NOMO-1 treated with DMSO at 0.1 percent for 48 hours (cell line): ENCODE measurements at regions not wholly inside any gene's neighbourhood (a gene's known extent, or its start where the extent isn't known, plus 50 kb on each side); places are given as distances from the start of the nearest gene placed in this dataset.

Experiments used
- DNase-seq: peaks from one replicate; lab custom pipeline; 2025; ENCODE audit not compliant: unreplicated experiment; lab: John Stamatoyannopoulos, UW

- DNase-seq = no peak
Observed at GRCh38 chr5:81914696-81915095, 57.1 kb upstream of the ATG10 start.

- no peak for DNase-seq
Observed at GRCh38 chr5:81912933-81913332, 58.9 kb upstream of the ATG10 start.

GRCh38 chr5:81909677-81910076 is 62.1 kb upstream of the ATG10 start:
- peak; percentile 73 for DNase-seq

GRCh38 chr5:81908771-81909170 is 63.1 kb upstream of the ATG10 start:
- DNase-seq = peak; percentile 48

- DNase-seq = no peak
Observed at GRCh38 chr5:81908044-81908443, 63.8 kb upstream of the ATG10 start.

- DNase-seq = no peak
Observed at GRCh38 chr5:81907012-81907635, 64.7 kb upstream of the ATG10 start.

GRCh38 chr5:81906086-81906485 is 65.7 kb upstream of the ATG10 start:
- DNase-seq = no peak

- DNase-seq = no peak
Observed at GRCh38 chr5:81904861-81905260, 67.0 kb upstream of the ATG10 start.

- DNase-seq = no peak
Observed at GRCh38 chr5:81904166-81904565, 67.7 kb upstream of the ATG10 start.

- no peak for DNase-seq
Observed at GRCh38 chr5:81901586-81901985, 70.2 kb upstream of the ATG10 start.

GRCh38 chr5:81899123-81899522 is 72.7 kb upstream of the ATG10 start:
- no peak for DNase-seq

GRCh38 chr5:81898403-81898802 is 73.4 kb upstream of the ATG10 start:
- peak; percentile 92 for DNase-seq

- peak; percentile 81 for DNase-seq
Observed at GRCh38 chr5:81896764-81897163, 75.1 kb upstream of the ATG10 start.

- peak; percentile 95 for DNase-seq
Observed at GRCh38 chr5:81895307-81895706, 76.5 kb upstream of the ATG10 start.

- peak; percentile 58 for DNase-seq
Observed at GRCh38 chr5:81893961-81894360, 77.9 kb upstream of the ATG10 start.

- no peak for DNase-seq
Observed at GRCh38 chr5:81884871-81885270, 87.0 kb upstream of the ATG10 start.

- DNase-seq = no peak
Observed at GRCh38 chr5:81883371-81883770, 88.5 kb upstream of the ATG10 start.

GRCh38 chr5:81881595-81881994 is 90.2 kb upstream of the ATG10 start:
- no peak for DNase-seq

GRCh38 chr5:81879936-81880335 is 91.9 kb upstream of the ATG10 start:
- DNase-seq = no peak

GRCh38 chr5:81878333-81878732 is 93.5 kb upstream of the ATG10 start:
- DNase-seq = peak; percentile 67

GRCh38 chr5:81866994-81867393 is 104.8 kb upstream of the ATG10 start:
- no peak for DNase-seq

GRCh38 chr5:81860778-81861177 is 109.9 kb upstream of the SSBP2 start:
- DNase-seq = no peak

- DNase-seq = no peak
Observed at GRCh38 chr5:81859624-81860023, 108.7 kb upstream of the SSBP2 start.
